NOMO-1 treated with DMSO at 0.1 percent for 48 hours (cell line): ENCODE measurements at regions not wholly inside any gene's neighbourhood (a gene's known extent, or its start where the extent isn't known, plus 50 kb on each side); places are given as distances from the start of the nearest gene placed in this dataset.

Experiments
- DNase-seq: peaks from one replicate; lab custom pipeline; 2025; ENCODE audit not compliant: unreplicated experiment; lab: John Stamatoyannopoulos, UW

GRCh38 chr5:19370655-19371386 is 617.2 kb downstream of the CDH18 start:
- DNase-seq = no peak

- no peak for DNase-seq
Measured at GRCh38 chr5:19388391-19388790, 599.6 kb downstream of the CDH18 start.

- no peak for DNase-seq
Measured at GRCh38 chr5:19401032-19401431, 587.0 kb downstream of the CDH18 start.

- no peak for DNase-seq
Measured at GRCh38 chr5:19406576-19407365, 581.2 kb downstream of the CDH18 start.

GRCh38 chr5:19408149-19408548 is 579.9 kb downstream of the CDH18 start:
- DNase-seq = no peak

- DNase-seq = no peak
Measured at GRCh38 chr5:19411936-19412335, 576.1 kb downstream of the CDH18 start.
